Body of pancreas (tissue), 4 donors: ENCODE measurements at regions not wholly inside any gene's neighbourhood (a gene's known extent, or its start where the extent isn't known, plus 50 kb on each side); places are given as distances from the start of the nearest gene placed in this dataset.

Experiments used
- POLR2A ChIP-seq, 3 donors: fragments of 450-650 bp; IDR thresholded peaks; one replicate each; pipeline ENCODE4 v1.6.1; 2016; ENCODE audit warnings: antibody characterized with exemption in 3 of 3, mild to moderate bottlenecking in 2 of 3
- TF ChIP-seq, protein P1 (sequence below), 7 experiments: fragments of 450-650 bp in 4 of 7; fragments of 200-600 bp in 3 of 7; sonication (generic) in 3 of 7; IDR thresholded peaks; one replicate each; pipeline ENCODE4 v1.5.1; 2016 to 2019; ENCODE audit warnings: antibody characterized with exemption in 7 of 7

DNA sequence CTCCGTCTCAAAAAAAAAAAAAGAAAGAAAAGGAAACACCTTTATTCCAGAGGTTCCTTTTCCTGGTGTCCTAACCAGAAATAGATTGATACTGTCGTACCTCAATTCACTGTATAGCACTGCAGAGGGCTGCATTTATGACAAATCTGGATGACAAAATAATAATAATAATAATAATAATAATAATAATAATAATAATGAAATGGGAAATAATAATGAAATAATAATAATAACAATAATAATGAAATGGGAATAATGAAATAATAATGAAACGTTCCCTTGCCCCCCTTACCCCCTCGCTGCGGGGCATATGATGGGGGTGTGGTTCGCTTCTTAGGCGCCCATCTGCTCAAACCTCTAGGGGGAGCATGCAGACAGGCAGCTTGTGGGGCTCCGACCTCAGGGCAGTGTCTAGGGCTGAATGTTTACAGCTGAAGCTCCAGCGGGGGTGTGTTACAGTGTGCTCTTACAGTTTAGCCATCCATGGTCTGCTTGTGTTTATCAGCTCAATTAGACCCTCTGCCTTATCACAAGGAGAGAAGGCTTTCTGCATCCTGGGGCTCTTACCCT is 1088.3 kb upstream of the SEL1L start:
- TF ChIP-seq, protein P1, sequence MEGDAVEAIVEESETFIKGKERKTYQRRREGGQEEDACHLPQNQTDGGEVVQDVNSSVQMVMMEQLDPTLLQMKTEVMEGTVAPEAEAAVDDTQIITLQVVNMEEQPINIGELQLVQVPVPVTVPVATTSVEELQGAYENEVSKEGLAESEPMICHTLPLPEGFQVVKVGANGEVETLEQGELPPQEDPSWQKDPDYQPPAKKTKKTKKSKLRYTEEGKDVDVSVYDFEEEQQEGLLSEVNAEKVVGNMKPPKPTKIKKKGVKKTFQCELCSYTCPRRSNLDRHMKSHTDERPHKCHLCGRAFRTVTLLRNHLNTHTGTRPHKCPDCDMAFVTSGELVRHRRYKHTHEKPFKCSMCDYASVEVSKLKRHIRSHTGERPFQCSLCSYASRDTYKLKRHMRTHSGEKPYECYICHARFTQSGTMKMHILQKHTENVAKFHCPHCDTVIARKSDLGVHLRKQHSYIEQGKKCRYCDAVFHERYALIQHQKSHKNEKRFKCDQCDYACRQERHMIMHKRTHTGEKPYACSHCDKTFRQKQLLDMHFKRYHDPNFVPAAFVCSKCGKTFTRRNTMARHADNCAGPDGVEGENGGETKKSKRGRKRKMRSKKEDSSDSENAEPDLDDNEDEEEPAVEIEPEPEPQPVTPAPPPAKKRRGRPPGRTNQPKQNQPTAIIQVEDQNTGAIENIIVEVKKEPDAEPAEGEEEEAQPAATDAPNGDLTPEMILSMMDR (IDR thresholded peaks at IDR 0.05) = no peak
- no peak for TF ChIP-seq POLR2A (IDR thresholded peaks at IDR 0.05)
